ENCODE measurements at regions not wholly inside any gene's neighbourhood (a gene's known extent, or its start where the extent isn't known, plus 50 kb on each side); places are given as distances from the start of the nearest gene placed in this dataset.

DNA sequence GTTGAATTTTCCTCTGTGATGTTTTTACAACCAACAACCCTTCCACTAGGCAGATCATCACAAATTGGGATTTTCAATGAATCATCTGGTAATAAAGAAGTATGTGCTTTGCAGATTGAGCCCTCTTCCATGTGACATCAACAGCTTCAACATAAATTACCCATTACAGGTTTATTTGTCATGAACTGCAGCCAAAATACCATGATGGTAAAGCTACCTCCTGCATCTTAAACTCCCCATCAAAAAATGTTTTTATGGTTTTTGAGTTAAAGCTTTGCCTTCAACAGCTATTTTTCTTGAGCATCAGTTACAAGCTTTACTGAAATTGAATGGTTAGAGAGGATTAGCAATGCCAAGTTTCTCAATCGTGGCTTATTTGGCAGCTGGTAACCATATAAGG, 211.4 kb upstream of the TUSC1 start:
- TF ChIP-seq, protein P1, sequence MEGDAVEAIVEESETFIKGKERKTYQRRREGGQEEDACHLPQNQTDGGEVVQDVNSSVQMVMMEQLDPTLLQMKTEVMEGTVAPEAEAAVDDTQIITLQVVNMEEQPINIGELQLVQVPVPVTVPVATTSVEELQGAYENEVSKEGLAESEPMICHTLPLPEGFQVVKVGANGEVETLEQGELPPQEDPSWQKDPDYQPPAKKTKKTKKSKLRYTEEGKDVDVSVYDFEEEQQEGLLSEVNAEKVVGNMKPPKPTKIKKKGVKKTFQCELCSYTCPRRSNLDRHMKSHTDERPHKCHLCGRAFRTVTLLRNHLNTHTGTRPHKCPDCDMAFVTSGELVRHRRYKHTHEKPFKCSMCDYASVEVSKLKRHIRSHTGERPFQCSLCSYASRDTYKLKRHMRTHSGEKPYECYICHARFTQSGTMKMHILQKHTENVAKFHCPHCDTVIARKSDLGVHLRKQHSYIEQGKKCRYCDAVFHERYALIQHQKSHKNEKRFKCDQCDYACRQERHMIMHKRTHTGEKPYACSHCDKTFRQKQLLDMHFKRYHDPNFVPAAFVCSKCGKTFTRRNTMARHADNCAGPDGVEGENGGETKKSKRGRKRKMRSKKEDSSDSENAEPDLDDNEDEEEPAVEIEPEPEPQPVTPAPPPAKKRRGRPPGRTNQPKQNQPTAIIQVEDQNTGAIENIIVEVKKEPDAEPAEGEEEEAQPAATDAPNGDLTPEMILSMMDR (IDR thresholded peaks at IDR 0.05) = no peak
- H3K9me3 Mint-ChIP-seq (ENCODE audit: unreplicated experiment) = peaks cover 13% of the 10 kb centered on the region
- H3K27ac Mint-ChIP-seq (ENCODE audit: unreplicated experiment) = no peak overlapping the region
- H3K4me3 Mint-ChIP-seq (ENCODE audit: unreplicated experiment) = no peak overlapping the region
- no peaks in the 10 kb centered on the region for H3K4me1 Mint-ChIP-seq (ENCODE audit: unreplicated experiment)
- H3K36me3 Mint-ChIP-seq (ENCODE audit: unreplicated experiment) = no peaks in the 10 kb centered on the region
- no peak for DNase-seq (ENCODE audit: extremely low spot score, unreplicated experiment)
- H3K27me3 Mint-ChIP-seq (ENCODE audit: unreplicated experiment) = peaks cover 5% of the 10 kb centered on the region

DNA sequence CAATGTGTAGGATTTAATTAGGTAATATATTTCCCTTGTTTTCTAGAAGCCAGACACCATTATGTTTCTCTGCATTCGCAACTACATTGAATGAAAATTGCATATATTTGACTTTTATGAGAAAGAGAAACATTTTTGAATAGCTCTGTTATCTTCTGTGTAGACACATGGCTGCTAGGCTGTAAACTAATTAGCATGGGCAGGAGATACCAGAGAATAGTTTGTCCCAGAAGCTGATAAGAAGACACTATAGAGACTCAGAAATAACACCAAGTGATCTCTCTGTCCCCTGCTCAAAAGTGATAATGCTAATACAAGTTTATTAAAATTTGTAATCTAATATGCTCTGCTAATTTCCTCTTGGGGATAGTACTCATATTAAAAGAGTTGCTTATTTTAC, 198.0 kb upstream of the TUSC1 start:
- H3K27me3 Mint-ChIP-seq (ENCODE audit: unreplicated experiment) = peaks cover 32% of the 10 kb centered on the region
- DNase-seq (ENCODE audit: extremely low spot score, unreplicated experiment) = no peak
- H3K4me3 Mint-ChIP-seq (ENCODE audit: unreplicated experiment) = no peak overlapping the region
- H3K9me3 Mint-ChIP-seq (ENCODE audit: unreplicated experiment) = peaks cover 9% of the 10 kb centered on the region
- no peak overlapping the region for H3K27ac Mint-ChIP-seq (ENCODE audit: unreplicated experiment)
- TF ChIP-seq, protein P1 (IDR thresholded peaks at IDR 0.05) = no peak
- no peaks in the 10 kb centered on the region for H3K4me1 Mint-ChIP-seq (ENCODE audit: unreplicated experiment)
- H3K36me3 Mint-ChIP-seq (ENCODE audit: unreplicated experiment) = no peaks in the 10 kb centered on the region

DNA sequence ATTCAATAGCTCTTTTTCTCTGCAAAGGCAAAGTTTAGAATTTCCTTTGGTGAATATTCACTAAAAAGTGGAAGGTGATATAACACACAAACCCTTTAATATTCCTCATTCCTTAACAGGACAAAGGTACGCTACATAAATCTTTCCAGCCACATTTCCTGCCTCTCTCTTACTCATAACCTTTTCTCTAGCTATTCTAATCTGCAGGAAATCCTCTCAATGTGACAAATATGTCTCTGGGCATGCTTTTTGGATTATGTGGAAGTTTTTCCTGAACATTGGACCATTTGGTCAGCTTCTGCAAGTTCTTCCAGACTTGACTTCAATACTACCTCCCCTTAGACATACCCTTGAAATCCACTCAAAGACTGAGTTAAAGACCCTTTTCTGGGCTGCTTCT, 186.3 kb upstream of the TUSC1 start:
- peaks cover 35% of the 10 kb centered on the region for H3K27me3 Mint-ChIP-seq (ENCODE audit: unreplicated experiment)
- peaks cover 5% of the 10 kb centered on the region for H3K4me1 Mint-ChIP-seq (ENCODE audit: unreplicated experiment)
- no peaks in the 10 kb centered on the region for H3K9me3 Mint-ChIP-seq (ENCODE audit: unreplicated experiment)
- no peak overlapping the region for H3K27ac Mint-ChIP-seq (ENCODE audit: unreplicated experiment)
- no peak for DNase-seq (ENCODE audit: extremely low spot score, unreplicated experiment)
- TF ChIP-seq, protein P1 (IDR thresholded peaks at IDR 0.05) = no peak
- H3K4me3 Mint-ChIP-seq (ENCODE audit: unreplicated experiment) = no peak overlapping the region
- H3K36me3 Mint-ChIP-seq (ENCODE audit: unreplicated experiment) = no peaks in the 10 kb centered on the region

DNA sequence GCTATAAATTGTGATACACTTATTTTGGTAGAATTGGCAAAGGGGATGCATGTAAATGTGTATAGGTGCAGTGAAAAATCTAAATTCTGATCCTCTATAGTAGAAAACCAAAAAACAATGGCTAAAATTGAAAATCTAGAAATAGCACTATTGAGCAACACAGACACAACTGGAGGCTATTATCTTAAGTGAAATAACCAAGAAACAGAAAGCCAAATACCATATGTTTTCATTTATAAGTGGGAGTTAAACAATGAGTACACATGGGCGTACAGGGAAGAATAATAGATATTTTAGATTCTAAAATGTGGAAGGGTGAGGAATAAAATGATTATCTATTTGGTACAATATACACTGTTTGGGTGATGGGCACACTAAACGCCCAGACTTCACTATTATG, 183.2 kb upstream of the TUSC1 start:
- peaks cover 5% of the 10 kb centered on the region for H3K4me1 Mint-ChIP-seq (ENCODE audit: unreplicated experiment)
- TF ChIP-seq, protein P1 (IDR thresholded peaks at IDR 0.05) = no peak
- peaks cover 45% of the 10 kb centered on the region for H3K27me3 Mint-ChIP-seq (ENCODE audit: unreplicated experiment)
- DNase-seq (ENCODE audit: extremely low spot score, unreplicated experiment) = no peak
- H3K4me3 Mint-ChIP-seq (ENCODE audit: unreplicated experiment) = no peak overlapping the region
- H3K27ac Mint-ChIP-seq (ENCODE audit: unreplicated experiment) = no peak overlapping the region
- no peaks in the 10 kb centered on the region for H3K36me3 Mint-ChIP-seq (ENCODE audit: unreplicated experiment)
- no peaks in the 10 kb centered on the region for H3K9me3 Mint-ChIP-seq (ENCODE audit: unreplicated experiment)

DNA sequence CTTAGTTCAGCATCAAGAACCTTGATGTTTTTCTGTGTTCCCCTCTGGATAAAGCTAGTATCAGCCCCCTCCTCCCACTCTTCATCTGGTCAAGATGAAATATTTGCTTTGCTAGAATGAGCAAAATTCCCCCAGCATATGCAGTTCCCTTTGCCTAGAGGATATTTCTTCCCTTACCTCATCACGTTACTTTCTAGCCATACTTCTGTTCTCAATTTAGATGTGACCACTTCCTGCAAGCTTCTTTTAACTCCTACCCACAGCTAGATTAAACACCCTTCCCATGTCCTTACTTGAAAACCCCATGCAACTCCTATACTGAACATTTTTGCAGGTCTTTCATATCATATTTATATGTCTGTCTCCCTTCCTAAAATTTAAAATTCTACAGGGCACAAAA, 178.9 kb upstream of the TUSC1 start:
- TF ChIP-seq, protein P1 (IDR thresholded peaks at IDR 0.05) = no peak
- H3K9me3 Mint-ChIP-seq (ENCODE audit: unreplicated experiment) = peaks cover 10% of the 10 kb centered on the region
- H3K27ac Mint-ChIP-seq (ENCODE audit: unreplicated experiment) = no peak overlapping the region
- peaks cover 8% of the 10 kb centered on the region for H3K4me1 Mint-ChIP-seq (ENCODE audit: unreplicated experiment)
- no peak for DNase-seq (ENCODE audit: extremely low spot score, unreplicated experiment)
- no peak overlapping the region for H3K4me3 Mint-ChIP-seq (ENCODE audit: unreplicated experiment)
- H3K36me3 Mint-ChIP-seq (ENCODE audit: unreplicated experiment) = no peaks in the 10 kb centered on the region
- H3K27me3 Mint-ChIP-seq (ENCODE audit: unreplicated experiment) = peaks cover 29% of the 10 kb centered on the region

All from osteocyte (in vitro differentiated cells).